LNCaP clone FGC (cell line): ENCODE measurements at regions not wholly inside any gene's neighbourhood (a gene's known extent, or its start where the extent isn't known, plus 50 kb on each side); places are given as distances from the start of the nearest gene placed in this dataset.

Source experiments
- DNase-seq: peaks from one replicate; pipeline ENCODE4 v3.0.0-alpha.2; 2011; ENCODE audit warnings: low read depth
- H3K4me3 ChIP-seq: 2 replicates; pipeline ENCODE4 v1.5.1; 2011; ENCODE audit warnings: mild to moderate bottlenecking, low read depth, low read length, control low read depth
- TF ChIP-seq, protein P1 (sequence below): IDR thresholded peaks from 2 replicates; pipeline ENCODE4 v1.5.1; 2012; ENCODE audit warnings: mild to moderate bottlenecking; ENCODE audit not compliant: control insufficient read depth, insufficient read depth; ENCODE audit errors: extremely low read depth

DNA sequence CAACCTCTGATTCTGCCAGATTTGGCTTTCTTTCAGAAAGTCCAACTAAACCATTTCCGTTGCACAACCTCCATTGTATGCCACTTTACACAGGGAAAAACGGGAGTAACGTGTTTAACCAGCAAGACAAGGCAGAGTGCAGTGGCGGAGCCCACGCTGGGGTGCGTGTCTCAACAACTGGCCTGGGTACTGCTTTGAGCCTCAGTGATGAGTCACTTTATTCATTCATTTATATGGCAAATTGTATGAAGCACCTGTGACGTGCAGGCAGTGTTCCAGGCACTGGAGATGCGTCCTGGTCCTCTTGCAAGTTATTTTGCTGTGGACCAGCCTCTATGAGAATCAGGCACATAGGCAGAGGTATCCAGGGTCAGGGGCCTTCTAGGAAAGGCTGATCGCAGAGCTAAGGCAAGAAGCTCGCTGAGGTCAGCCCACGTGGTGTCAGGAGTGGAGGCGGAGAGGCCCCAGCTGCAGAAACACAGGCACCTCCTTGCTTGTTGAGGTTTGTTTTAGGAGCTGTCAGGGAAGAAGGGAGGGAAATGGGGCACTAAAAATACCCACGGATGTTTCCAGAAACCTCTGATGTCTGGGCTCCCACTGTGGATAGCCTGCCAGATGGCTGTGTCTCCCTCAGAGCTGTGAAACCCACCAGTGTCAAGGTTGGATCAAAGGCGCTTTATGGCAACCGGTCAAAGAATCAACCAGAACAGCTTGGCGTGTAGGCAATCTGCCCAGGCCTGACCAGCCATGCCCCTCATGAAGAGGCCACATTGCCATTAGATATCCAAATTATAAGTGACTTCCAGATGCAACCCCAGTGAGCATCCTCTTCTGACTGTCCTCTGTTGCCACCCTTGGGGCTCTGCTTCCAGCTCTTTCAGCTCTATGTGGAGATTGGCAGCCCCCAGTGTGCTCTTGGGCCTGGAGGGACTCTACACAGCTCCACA lies 157.2 kb downstream of the CD83 start:
- peak; percentile 61 for DNase-seq
- TF ChIP-seq, protein P1, sequence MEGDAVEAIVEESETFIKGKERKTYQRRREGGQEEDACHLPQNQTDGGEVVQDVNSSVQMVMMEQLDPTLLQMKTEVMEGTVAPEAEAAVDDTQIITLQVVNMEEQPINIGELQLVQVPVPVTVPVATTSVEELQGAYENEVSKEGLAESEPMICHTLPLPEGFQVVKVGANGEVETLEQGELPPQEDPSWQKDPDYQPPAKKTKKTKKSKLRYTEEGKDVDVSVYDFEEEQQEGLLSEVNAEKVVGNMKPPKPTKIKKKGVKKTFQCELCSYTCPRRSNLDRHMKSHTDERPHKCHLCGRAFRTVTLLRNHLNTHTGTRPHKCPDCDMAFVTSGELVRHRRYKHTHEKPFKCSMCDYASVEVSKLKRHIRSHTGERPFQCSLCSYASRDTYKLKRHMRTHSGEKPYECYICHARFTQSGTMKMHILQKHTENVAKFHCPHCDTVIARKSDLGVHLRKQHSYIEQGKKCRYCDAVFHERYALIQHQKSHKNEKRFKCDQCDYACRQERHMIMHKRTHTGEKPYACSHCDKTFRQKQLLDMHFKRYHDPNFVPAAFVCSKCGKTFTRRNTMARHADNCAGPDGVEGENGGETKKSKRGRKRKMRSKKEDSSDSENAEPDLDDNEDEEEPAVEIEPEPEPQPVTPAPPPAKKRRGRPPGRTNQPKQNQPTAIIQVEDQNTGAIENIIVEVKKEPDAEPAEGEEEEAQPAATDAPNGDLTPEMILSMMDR: no peak

DNA sequence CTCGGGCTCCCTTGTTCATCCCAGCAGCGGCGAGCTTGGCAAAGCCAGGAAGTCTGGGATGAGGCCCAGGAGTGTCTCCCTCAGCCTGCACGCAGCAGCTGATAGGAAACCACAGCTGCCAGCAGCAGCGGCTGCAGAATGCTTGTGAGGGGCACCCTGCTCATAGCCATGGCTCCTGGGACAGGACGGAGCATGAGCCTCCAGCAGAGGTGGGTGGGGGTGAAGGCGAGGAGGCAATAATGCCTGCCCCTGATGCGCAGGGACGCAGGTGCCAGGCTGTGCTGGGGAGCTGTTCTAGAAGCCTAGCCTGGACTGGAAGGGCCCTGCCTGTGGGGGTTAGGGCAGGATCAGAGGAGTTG lies 157.9 kb downstream of the CD83 start:
- no peak overlapping the region for H3K4me3 ChIP-seq
- DNase-seq: no peak
- TF ChIP-seq, protein P1: no peak

More for the DNA sequence above, 157.2 kb downstream of the CD83 start:
- no peak overlapping the region for H3K4me3 ChIP-seq

DNA sequence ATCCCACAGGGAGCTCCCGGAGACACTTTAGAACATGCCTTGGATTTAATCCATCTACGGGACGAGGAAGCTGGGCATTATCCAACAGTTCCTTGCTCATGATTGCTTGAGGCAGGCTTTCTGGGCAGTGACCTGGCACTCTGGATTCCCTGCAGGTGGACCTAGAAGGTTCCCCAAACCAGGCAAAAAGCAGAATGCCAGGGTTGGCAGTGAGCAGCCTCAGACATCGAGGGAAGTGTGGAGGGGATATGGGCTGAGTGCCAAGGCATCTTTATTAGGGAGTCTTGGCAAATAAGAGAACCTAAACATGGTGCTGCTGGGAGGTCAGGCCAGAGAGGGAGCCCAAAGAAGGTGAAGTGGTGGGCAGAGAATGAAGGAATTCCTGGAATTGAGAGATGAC lies 158.5 kb downstream of the CD83 start:
- peak; percentile 31 for DNase-seq
- TF ChIP-seq, protein P1: no peak

DNA sequence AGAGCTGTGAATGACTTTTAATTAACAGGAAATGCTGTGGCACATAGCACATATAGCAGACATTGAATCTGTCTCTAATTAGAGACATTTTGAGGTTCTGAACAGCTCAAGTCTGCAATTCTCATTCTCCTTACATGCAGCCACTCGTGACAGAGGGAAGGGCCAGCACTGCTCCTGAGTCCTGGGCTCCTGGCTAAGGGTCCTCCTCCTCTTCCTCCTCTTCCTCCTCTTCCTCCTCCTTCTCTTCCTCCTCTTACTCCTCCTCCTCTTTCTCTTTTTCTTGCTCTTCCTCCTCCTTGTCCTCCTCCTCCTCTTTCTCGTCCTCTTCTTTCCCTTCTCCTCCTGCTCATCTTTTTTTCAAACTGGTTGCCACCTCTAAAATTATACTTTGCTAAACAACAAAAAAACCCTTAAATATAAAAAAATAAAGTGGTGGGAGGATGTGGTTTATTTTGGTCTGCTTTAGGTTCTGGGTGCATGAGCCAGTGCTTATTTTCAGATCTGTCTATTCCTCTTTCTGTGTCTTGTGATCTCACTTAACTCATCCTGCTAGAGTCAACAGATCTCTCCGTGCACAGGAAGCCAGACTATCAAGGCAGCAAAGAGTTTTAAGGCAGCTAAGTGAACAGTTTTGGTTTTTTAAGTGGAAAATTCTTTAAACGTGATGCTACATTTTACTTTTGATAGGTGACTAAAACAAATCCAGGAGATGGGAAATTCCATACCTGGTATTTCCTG lies 159.3 kb downstream of the CD83 start:
- TF ChIP-seq, protein P1: no peak
- no peak overlapping the region for H3K4me3 ChIP-seq
- DNase-seq: no peak

More for the DNA sequence above, 158.5 kb downstream of the CD83 start:
- H3K4me3 ChIP-seq: no peak overlapping the region

DNA sequence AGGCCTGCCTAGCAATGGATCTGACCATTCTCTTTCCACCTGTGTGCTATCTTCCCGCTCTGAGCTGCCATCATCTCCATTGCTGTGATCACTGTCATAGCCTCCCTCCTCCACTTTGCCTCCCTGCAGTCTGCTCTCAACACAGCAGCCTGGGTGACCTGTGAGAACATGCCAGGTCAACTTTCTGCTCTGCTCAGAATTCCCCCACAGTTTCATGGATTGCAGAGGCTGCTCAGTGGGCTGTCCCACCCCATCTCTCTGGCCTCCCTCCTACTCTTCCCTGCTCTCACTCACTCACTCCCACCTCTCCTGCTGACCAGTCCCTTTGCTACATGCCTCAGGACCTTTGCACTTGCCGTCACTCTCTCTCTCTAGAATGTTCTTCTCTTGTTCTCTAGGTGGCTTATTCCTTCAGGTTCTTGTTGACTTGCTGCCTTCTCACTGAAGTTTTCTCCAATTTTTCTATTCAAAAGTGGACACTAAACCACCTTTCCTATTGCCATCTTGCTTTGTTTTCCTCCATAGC lies 159.9 kb downstream of the CD83 start:
- H3K4me3 ChIP-seq: no peak overlapping the region
- TF ChIP-seq, protein P1: no peak
- no peak for DNase-seq

DNA sequence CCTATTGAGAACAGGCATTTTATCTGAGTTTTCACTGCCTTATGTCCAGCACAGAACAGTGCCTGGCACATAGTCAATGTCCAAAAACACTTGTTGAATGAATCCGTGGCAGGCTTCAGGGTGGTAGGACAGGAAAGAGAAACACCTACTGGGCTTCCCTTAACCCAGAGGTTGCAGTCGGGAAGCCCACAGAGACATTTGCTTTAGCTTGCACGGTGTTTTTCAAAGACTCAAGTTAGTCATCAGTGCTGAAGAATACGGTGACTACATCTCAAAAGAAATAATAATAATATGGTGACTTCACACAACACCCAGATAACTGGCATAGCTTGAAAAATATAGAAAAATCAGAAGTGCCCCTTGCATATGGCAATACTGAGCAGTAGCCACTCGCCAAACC lies 160.4 kb downstream of the CD83 start:
- no peak overlapping the region for H3K4me3 ChIP-seq

More for the DNA sequence above, 160.4 kb downstream of the CD83 start:
- no peak for DNase-seq
- TF ChIP-seq, protein P1: no peak
